IPS-11a (cell line): ENCODE measurements at regions not wholly inside any gene's neighbourhood (a gene's known extent, or its start where the extent isn't known, plus 50 kb on each side); places are given as distances from the start of the nearest gene placed in this dataset.

Experiments
- H3K4me3 ChIP-seq: one replicate; pipeline ENCODE4 v1.5.1; 2013; ENCODE audit warnings: low read depth, low read length, control low read depth

DNA sequence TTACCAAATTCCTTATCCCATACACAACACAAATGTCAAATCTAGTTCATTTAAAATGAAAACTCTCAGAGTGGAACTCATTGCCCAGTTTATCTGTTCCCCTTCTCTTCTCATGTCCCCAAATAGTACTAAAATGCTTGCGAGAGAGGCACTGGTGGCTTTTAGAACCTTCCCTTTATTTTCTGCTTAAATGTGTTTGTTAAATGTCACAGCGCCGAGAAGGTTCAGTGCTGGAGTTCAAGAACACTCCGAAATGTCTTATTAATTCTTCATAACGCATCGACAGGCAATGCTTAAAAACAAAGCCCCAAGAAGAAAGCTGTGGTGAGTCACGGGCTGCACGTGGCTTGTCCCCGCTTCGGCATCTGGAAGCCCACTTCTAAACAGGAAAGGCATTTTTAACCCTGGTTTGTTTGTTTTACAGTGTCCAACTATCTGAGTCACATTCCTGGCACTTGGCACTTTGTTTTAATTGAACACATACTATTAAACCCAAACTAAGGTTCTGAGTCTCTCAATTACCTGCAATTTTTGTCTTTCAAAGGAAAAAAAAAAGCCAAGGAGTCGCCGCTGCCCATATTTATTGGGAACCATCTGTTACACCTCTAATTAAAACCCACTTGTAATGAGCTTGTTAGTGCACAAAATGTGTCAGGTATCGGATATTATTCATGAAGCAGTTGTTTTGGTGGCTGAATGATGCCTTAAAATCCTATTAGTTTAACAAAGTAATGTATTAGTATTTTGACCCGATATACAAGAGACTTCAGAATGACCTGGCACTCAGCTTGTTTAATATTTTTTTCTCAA is 49.9 kb upstream of the MGMT start:
- H3K4me3 ChIP-seq: no peak overlapping the region
